OCI-LY1 (cell line): ENCODE measurements at regions not wholly inside any gene's neighbourhood (a gene's known extent, or its start where the extent isn't known, plus 50 kb on each side); places are given as distances from the start of the nearest gene placed in this dataset.

ENCODE experiments used
- H2AFZ ChIP-seq: fragments of 200-600 bp; sonication (generic), shearing (Covaris generic); 2 replicates; pipeline ENCODE4 v1.6.0; 2014; ENCODE audit warnings: antibody characterized with exemption, mild to moderate bottlenecking, low read length
- H3F3A ChIP-seq: fragments of 200-600 bp; sonication (generic), shearing (Covaris generic); 2 replicates; pipeline ENCODE4 v1.6.0; 2014; ENCODE audit warnings: mild to moderate bottlenecking, antibody characterized with exemption, low read length, moderate library complexity; ENCODE audit not compliant: insufficient read depth
- H3K27ac ChIP-seq: fragments of 200-600 bp; sonication (generic); 2 replicates; pipeline ENCODE4 v1.5.1; 2014; ENCODE audit warnings: low read length, mixed run types, mild to moderate bottlenecking, low read depth; ENCODE audit not compliant: poor library complexity, severe bottlenecking
- H3K27me3 ChIP-seq: fragments of 200-600 bp; sonication (generic); 2 replicates; pipeline ENCODE4 v1.6.0; 2014; ENCODE audit warnings: antibody characterized with exemption, mild to moderate bottlenecking, low read length, moderate library complexity; ENCODE audit not compliant: insufficient read depth
- H3K36me3 ChIP-seq: fragments of 200-600 bp; sonication (generic); 2 replicates; pipeline ENCODE4 v1.6.1; 2014; ENCODE audit warnings: mild to moderate bottlenecking, antibody characterized with exemption, low read length, moderate library complexity, mixed read lengths; ENCODE audit not compliant: insufficient read depth
- H3K4me1 ChIP-seq: fragments of 200-600 bp; sonication (generic); 2 replicates; pipeline ENCODE4 v1.5.1; 2014; ENCODE audit warnings: mild to moderate bottlenecking, low read length, moderate library complexity; ENCODE audit not compliant: insufficient read depth, severe bottlenecking
- H3K4me2 ChIP-seq: fragments of 200-600 bp; sonication (generic), shearing (Covaris generic); 2 replicates; pipeline ENCODE4 v1.6.1; 2014; ENCODE audit warnings: low read length
- H3K4me3 ChIP-seq: fragments of 200-600 bp; sonication (generic); 2 replicates; pipeline ENCODE4 v1.5.1; 2014; ENCODE audit warnings: low read length, low read depth, mild to moderate bottlenecking, mixed read lengths; ENCODE audit not compliant: poor library complexity, severe bottlenecking
- H3K79me2 ChIP-seq: fragments of 200-600 bp; shearing (Covaris generic); 2 replicates; pipeline ENCODE4 v1.6.1; 2016; ENCODE audit warnings: mixed run types, low read length, mixed read lengths; ENCODE audit not compliant: insufficient read depth
- H3K9ac ChIP-seq: fragments of 200-600 bp; sonication (generic), shearing (Covaris generic); 2 replicates; pipeline ENCODE4 v1.6.1; 2014; ENCODE audit warnings: mild to moderate bottlenecking, low read length, mixed read lengths
- H3K9me2 ChIP-seq: fragments of 200-600 bp; sonication (generic), shearing (Covaris generic); 2 replicates; pipeline ENCODE4 v1.6.1; 2014; ENCODE audit warnings: low read depth, mild to moderate bottlenecking, low read length, mixed read lengths
- H3K9me3 ChIP-seq: fragments of 200-600 bp; shearing (Covaris generic); 2 replicates; pipeline ENCODE4 v1.6.1; 2014; ENCODE audit warnings: low read length, mixed read lengths
- H4K20me1 ChIP-seq: fragments of 200-600 bp; sonication (generic), shearing (Covaris generic); 2 replicates; pipeline ENCODE4 v1.6.0; 2016; ENCODE audit warnings: mild to moderate bottlenecking, low read length; ENCODE audit not compliant: insufficient read depth
- CTCF ChIP-seq: fragments of 200-600 bp; sonication (generic), shearing (Covaris generic); IDR thresholded peaks from 2 replicates; pipeline ENCODE4 v1.5.1; 2017; ENCODE audit warnings: mild to moderate bottlenecking, antibody characterized with exemption, low read length, moderate library complexity, mixed read lengths
- EZH2 ChIP-seq: fragments of 200-600 bp; sonication (generic), shearing (Covaris generic); IDR thresholded peaks from 2 replicates; pipeline ENCODE4 v1.8.0; 2017; ENCODE audit warnings: borderline replicate concordance, mixed run types, mild to moderate bottlenecking, antibody characterized with exemption, low read length, moderate library complexity, mixed read lengths

- Histone ChIP-seq H3K4me2 (no peak overlapping the region), H3K9me2 (no peaks in the 10 kb centered on the region), H3K27me3 (no peaks in the 10 kb centered on the region), H2AFZ (no peak overlapping the region), H3K79me2 (no peaks in the 10 kb centered on the region), H3K9me3 (no peaks in the 10 kb centered on the region), H3K4me1 (no peaks in the 10 kb centered on the region), H3K36me3 (no peaks in the 10 kb centered on the region), H3K4me3 (no peak overlapping the region), H3K9ac (no peak overlapping the region), H3F3A (no peaks in the 10 kb centered on the region), H3K27ac (no peak overlapping the region), H4K20me1 (no peaks in the 10 kb centered on the region)
- TF ChIP-seq EZH2 (no peak), CTCF (no peak)
Observed at GRCh38 chr18:70462078-70462439, 173.2 kb downstream of the SOCS6 start.

DNA sequence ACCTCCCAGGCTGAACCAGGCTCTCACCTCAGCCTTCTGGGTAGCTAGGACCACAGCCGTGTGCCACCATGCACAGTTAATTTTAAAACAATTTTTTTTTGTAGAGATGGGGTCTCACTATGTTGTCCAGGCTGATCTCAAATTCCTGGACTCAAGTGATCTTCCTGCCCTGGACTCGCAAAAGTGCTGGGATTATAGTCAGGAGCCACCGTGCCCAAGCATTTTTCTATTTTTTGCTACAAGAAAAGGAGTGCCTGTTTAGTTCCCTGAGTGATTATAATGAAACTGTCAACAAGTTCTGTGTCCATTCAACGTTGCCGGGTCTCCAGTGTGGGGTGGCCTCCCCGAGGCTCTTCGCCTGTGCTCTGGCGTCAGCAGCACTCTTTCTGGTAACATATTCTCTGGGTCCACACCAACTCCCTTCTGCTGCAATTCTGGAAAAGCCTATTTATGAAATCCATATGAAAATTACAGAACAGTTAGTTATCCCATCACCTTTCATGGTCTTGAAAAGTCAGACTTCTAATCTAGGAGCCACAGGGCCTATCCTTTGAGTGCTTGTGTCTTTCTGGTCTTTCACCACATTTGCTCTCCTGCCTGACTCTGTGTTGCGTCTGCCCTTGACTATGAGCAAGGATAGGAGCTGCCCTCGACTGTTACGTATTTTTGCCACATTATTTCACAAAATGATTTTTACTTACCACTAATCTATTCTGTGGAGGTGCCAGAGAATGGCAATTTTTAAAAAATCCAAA is 172.7 kb downstream of the SOCS6 start:
- Histone ChIP-seq H4K20me1 (no peaks in the 10 kb centered on the region), H3K9me2 (no peaks in the 10 kb centered on the region), H3K4me2 (no peak overlapping the region), H3K4me3 (no peak overlapping the region), H3K9ac (no peak overlapping the region), H3K36me3 (no peaks in the 10 kb centered on the region), H3K4me1 (no peaks in the 10 kb centered on the region), H2AFZ (no peak overlapping the region), H3K27me3 (no peaks in the 10 kb centered on the region), H3F3A (no peaks in the 10 kb centered on the region), H3K9me3 (no peaks in the 10 kb centered on the region), H3K27ac (no peak overlapping the region), H3K79me2 (no peaks in the 10 kb centered on the region)
- TF ChIP-seq EZH2 = no peak
- TF ChIP-seq CTCF = no peak

DNA sequence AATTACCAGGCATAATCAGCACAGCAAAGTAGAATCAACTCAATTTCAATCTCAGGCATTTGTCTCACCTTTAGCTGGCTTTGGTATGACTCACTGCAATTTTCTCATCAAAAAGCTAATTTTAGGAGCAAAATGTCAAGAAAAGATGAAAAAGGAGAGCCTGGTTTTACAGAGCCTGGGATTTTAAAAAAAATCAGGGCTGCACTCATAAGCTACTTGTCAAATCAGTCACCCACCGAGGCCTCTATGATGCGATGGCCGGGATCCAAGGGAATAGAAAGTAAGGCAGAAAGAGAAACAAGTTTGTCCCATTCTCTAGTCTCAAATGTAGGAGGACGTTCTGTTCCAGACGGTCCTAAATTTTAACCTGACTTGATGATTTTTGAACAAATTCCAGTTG is 170.9 kb downstream of the SOCS6 start:
- Histone ChIP-seq H3K27ac (no peak overlapping the region), H3K4me3 (no peak overlapping the region)

More for the DNA sequence above, 170.9 kb downstream of the SOCS6 start:
- no peak overlapping the region for H3K9ac ChIP-seq
- TF ChIP-seq CTCF (no peak), EZH2 (no peak)
- no peak overlapping the region for H3K4me2 ChIP-seq
- no peaks in the 10 kb centered on the region for H3K9me2 ChIP-seq
- no peaks in the 10 kb centered on the region for H3K9me3 ChIP-seq
- no peaks in the 10 kb centered on the region for H3K27me3 ChIP-seq
- no peaks in the 10 kb centered on the region for H3F3A ChIP-seq
- H3K4me1 ChIP-seq = no peaks in the 10 kb centered on the region
- H4K20me1 ChIP-seq = no peaks in the 10 kb centered on the region
- no peak overlapping the region for H2AFZ ChIP-seq
- H3K79me2 ChIP-seq = no peaks in the 10 kb centered on the region
- H3K36me3 ChIP-seq = no peaks in the 10 kb centered on the region
